BJ (cell line): ENCODE measurements at regions not wholly inside any gene's neighbourhood (a gene's known extent, or its start where the extent isn't known, plus 50 kb on each side); places are given as distances from the start of the nearest gene placed in this dataset.
A peak's percentile ranks its signal among the peaks of the same experiment; 100 is the strongest.

ENCODE experiments used
- CTCF ChIA-PET: fragments of 350-600 bp; formaldehyde crosslinking; extraction: SDS; loops from one replicate; lab custom pipeline; 2021; ENCODE audit warnings: antibody characterized with exemption, inconsistent platforms; lab: Yijun Ruan, JAX
- POLR2A ChIA-PET: fragments of 300-600 bp; sonication (Branson Sonifier 250); formaldehyde crosslinking; extraction: SDS; loops from one replicate; lab custom pipeline; 2021; ENCODE audit warnings: antibody characterized with exemption; lab: Charles Lee
- DNase-seq: peaks from one replicate; pipeline ENCODE4 v3.0.0-alpha.2; 2011; ENCODE audit warnings: low read depth
- H3K27me3 ChIP-seq: 2 replicates; pipeline ENCODE4 v1.6.0; 2011; ENCODE audit warnings: low read length; ENCODE audit not compliant: control insufficient read depth, insufficient read depth
- H3K36me3 ChIP-seq: 2 replicates; pipeline ENCODE4 v1.5.1; 2011; ENCODE audit warnings: low read length; ENCODE audit not compliant: control insufficient read depth, insufficient read depth
- H3K4me3 ChIP-seq: 2 replicates; pipeline ENCODE4 v1.5.1; 2011; ENCODE audit warnings: low read depth, mild to moderate bottlenecking, control low read depth, low read length
- TF ChIP-seq, protein P1 (sequence below): IDR thresholded peaks from 2 replicates; pipeline ENCODE4 v1.5.1; 2011; ENCODE audit warnings: low read depth, mild to moderate bottlenecking, control low read depth, inconsistent platforms, low read length, moderate library complexity; ENCODE audit not compliant: insufficient read depth

DNA sequence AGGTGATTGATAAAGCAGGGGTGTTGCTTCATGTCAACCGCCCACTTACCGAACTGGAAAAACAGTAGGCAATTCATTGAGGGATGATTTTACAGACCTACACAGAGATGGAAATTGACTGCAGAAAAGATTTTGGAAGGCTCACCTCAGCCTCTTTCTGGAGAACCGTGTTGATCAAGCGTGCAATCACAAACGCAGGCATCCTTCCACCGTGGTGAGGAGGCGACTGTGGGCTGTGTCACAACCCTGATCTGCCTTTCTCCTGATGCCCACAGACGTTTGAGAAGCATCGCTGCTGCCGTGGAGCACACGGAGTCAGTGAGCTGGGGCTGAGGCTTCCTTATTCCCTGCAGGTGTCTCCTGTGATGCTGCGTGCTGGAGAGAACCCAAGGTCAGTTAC lies 132.0 kb downstream of the TMEM18 start:
- ChIA-PET CTCF (no interaction called here), POLR2A (no interaction called here)
- Histone ChIP-seq H3K4me3 (no peak overlapping the region), H3K36me3 (no peaks in the 10 kb centered on the region), H3K27me3 (no peaks in the 10 kb centered on the region)
- TF ChIP-seq, protein P1, sequence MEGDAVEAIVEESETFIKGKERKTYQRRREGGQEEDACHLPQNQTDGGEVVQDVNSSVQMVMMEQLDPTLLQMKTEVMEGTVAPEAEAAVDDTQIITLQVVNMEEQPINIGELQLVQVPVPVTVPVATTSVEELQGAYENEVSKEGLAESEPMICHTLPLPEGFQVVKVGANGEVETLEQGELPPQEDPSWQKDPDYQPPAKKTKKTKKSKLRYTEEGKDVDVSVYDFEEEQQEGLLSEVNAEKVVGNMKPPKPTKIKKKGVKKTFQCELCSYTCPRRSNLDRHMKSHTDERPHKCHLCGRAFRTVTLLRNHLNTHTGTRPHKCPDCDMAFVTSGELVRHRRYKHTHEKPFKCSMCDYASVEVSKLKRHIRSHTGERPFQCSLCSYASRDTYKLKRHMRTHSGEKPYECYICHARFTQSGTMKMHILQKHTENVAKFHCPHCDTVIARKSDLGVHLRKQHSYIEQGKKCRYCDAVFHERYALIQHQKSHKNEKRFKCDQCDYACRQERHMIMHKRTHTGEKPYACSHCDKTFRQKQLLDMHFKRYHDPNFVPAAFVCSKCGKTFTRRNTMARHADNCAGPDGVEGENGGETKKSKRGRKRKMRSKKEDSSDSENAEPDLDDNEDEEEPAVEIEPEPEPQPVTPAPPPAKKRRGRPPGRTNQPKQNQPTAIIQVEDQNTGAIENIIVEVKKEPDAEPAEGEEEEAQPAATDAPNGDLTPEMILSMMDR: no peak
- DNase-seq: no peak

DNA sequence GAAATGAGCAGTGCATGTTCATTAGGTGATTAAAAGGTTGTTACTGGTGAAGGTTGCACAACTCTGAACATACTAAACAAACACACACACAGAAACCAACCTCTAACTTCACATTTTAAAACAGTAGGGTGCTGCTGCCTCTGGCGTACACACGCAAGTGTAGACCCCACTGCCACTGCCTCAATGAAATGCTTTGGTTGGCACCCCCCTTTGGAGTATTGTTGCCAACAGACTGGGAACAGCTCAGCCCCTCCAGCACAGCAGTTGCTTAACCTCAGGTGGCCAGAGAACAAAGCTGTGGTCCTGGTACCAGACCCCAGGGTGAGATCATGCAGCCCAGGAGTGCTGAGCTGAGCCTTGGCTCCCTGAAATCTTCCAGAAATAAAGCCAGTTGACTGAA lies 138.6 kb downstream of the TMEM18 start:
- H3K36me3 ChIP-seq: no peaks in the 10 kb centered on the region
- H3K4me3 ChIP-seq: no peak overlapping the region
- no peak for DNase-seq
- ChIA-PET POLR2A (no interaction called here), CTCF (no interaction called here)
- TF ChIP-seq, protein P1: no peak
- no peaks in the 10 kb centered on the region for H3K27me3 ChIP-seq

DNA sequence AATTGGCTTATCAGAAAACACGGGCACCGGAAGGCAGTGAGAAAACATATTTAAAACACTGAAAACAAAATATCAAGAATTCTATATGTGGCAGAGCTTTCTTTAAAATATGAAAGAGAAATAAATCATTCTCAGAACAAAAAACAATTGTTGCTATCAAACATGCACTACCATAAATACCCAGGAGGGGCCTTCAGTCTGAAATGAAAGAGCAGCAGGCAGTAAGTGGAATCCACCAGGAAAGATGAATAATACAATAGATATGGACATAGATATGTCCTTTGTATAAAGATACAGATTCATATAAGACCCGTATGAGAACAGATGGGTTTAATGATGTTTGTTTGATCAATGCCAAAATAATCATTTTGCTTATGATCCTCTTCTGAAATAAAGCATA lies 142.0 kb downstream of the TMEM18 start:
- ChIA-PET CTCF (interaction anchor here (0.6 kb wide), 1 partner anchor 91 kb away, joined by 3 read pairs; no protein-coding TSS in a partner anchor), POLR2A (no interaction called here)
- Histone ChIP-seq H3K27me3 (no peaks in the 10 kb centered on the region), H3K4me3 (no peak overlapping the region), H3K36me3 (no peaks in the 10 kb centered on the region)
- no peak for DNase-seq
- TF ChIP-seq, protein P1: 0 out of 2 replicates have a peak, but pooled peaks have one; percentile 10

DNA sequence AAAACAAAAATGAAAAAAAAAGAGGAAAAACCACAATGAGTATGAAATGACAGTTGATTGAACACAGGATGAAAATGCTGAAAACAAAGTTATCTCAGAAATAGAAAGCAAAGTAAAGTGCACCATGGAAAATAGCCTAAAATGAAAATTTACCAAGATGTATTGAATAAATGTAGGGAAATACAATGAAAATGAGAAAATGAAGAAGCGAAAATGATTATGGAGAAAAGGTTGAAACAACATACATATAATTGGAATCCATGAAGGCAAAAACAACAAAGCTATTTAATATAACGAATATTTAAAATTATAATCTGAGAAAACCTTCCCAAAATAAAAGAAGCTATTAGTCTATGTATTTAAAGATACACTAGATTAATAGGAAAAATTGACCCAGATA lies 147.4 kb downstream of the TMEM18 start:
- no peaks in the 10 kb centered on the region for H3K27me3 ChIP-seq
- DNase-seq: no peak
- ChIA-PET POLR2A (no interaction called here), CTCF (interaction anchor here (0.8 to 1.2 kb wide), 4 partner anchors 107 to 145 kb away, joined by 3 to 4 read pairs (median 4); no protein-coding TSS in a partner anchor)
- H3K36me3 ChIP-seq: no peaks in the 10 kb centered on the region
- H3K4me3 ChIP-seq: no peak overlapping the region
- TF ChIP-seq, protein P1: no peak

DNA sequence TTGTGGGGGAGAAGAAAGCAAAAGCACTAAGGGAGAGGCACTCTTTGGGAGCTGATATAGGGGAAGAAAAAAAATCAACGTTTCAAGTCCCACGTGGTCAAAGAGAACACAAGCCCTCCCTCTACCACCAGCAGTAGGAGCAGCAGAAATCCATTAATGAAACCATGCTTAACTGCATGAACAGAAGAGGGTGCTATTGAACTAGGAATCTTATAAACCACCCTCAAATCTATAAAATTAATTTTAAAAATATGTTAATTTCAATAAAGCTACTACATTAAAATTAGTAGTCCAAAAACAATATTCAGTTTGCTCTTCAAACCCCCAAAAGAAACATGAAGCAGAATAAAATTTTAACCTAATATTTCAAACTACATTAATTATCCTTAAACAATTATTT lies 147.8 kb downstream of the TMEM18 start:
- CTCF ChIA-PET: interaction anchor here (0.8 to 1.2 kb wide), 4 partner anchors 107 to 145 kb away, joined by 3 to 4 read pairs (median 4); no protein-coding TSS in a partner anchor
- Histone ChIP-seq H3K36me3 (no peaks in the 10 kb centered on the region), H3K4me3 (no peak overlapping the region), H3K27me3 (no peaks in the 10 kb centered on the region)
- TF ChIP-seq, protein P1: peak; percentile 26; the same call in 1 of the 2 replicates
- DNase-seq: no peak
- POLR2A ChIA-PET: no interaction called here
